HG03432 (cell line): ENCODE measurements at regions not wholly inside any gene's neighbourhood (a gene's known extent, or its start where the extent isn't known, plus 50 kb on each side); places are given as distances from the start of the nearest gene placed in this dataset.

Experiments used
- ATAC-seq: cut with Tn5 transposase; IDR thresholded peaks from one replicate; pipeline ENCODE4 v1.9.1; 2021; ENCODE audit warnings: mild to moderate bottlenecking, moderate library complexity; ENCODE audit not compliant: unreplicated experiment

GRCh38 chr1:96234299-96234698 is 487.3 kb upstream of the PTBP2 start:
- ATAC-seq: no peak

- ATAC-seq: no peak
These were observed 485.3 kb upstream of the PTBP2 start for GRCh38 chr1:96236156-96236739.

GRCh38 chr1:96238426-96238825 is 483.2 kb upstream of the PTBP2 start:
- no peak for ATAC-seq

GRCh38 chr1:96240438-96240837 is 481.1 kb upstream of the PTBP2 start:
- no peak for ATAC-seq

GRCh38 chr1:96253246-96254035 is 468.1 kb upstream of the PTBP2 start:
- ATAC-seq: no peak

GRCh38 chr1:96256130-96256790 is 465.3 kb upstream of the PTBP2 start:
- ATAC-seq: no peak

GRCh38 chr1:96259399-96259798 is 462.2 kb upstream of the PTBP2 start:
- ATAC-seq: no peak

GRCh38 chr1:96281491-96281890 is 440.1 kb upstream of the PTBP2 start:
- no peak for ATAC-seq

- no peak for ATAC-seq
These were observed 431.6 kb upstream of the PTBP2 start for GRCh38 chr1:96290033-96290432.

- no peak for ATAC-seq
These were observed 430.8 kb upstream of the PTBP2 start for GRCh38 chr1:96290801-96291200.

GRCh38 chr1:96291468-96291867 is 430.1 kb upstream of the PTBP2 start:
- no peak for ATAC-seq

- no peak for ATAC-seq
These were observed 429.4 kb upstream of the PTBP2 start for GRCh38 chr1:96292141-96292540.

- ATAC-seq: no peak
These were observed 424.6 kb upstream of the PTBP2 start for GRCh38 chr1:96296991-96297390.

- ATAC-seq: no peak
These were observed 414.6 kb upstream of the PTBP2 start for GRCh38 chr1:96306809-96307560.

GRCh38 chr1:96308314-96308713 is 413.3 kb upstream of the PTBP2 start:
- ATAC-seq: no peak

- ATAC-seq: no peak
These were observed 411.8 kb upstream of the PTBP2 start for GRCh38 chr1:96309783-96310182.

GRCh38 chr1:96313216-96313615 is 408.4 kb upstream of the PTBP2 start:
- no peak for ATAC-seq

- no peak for ATAC-seq
These were observed 392.5 kb upstream of the PTBP2 start for GRCh38 chr1:96329121-96329520.

GRCh38 chr1:96331596-96331995 is 390.0 kb upstream of the PTBP2 start:
- no peak for ATAC-seq

- no peak for ATAC-seq
These were observed 387.9 kb upstream of the PTBP2 start for GRCh38 chr1:96333522-96334235.

GRCh38 chr1:96334236-96334557 is 387.4 kb upstream of the PTBP2 start:
- ATAC-seq: no peak
